IPS DF 6.9 (cell line): ENCODE measurements at regions not wholly inside any gene's neighbourhood (a gene's known extent, or its start where the extent isn't known, plus 50 kb on each side); places are given as distances from the start of the nearest gene placed in this dataset.

ENCODE experiments used
- DNase-seq: peaks from one replicate; pipeline ENCODE4 v3.0.0-alpha.2; 2013; ENCODE audit warnings: low read depth, low spot score
- H3K27ac ChIP-seq: one replicate; pipeline ENCODE4 v1.5.1; 2013; ENCODE audit warnings: low read length, control low read depth
- H3K27me3 ChIP-seq: 2 replicates; pipeline ENCODE4 v1.6.1; 2013; ENCODE audit warnings: mild to moderate bottlenecking, low read length; ENCODE audit not compliant: control insufficient read depth, insufficient read depth
- H3K36me3 ChIP-seq: 2 replicates; pipeline ENCODE4 v1.6.1; 2013; ENCODE audit warnings: low read length; ENCODE audit not compliant: control insufficient read depth, insufficient read depth
- H3K4me1 ChIP-seq: 2 replicates; pipeline ENCODE4 v1.6.1; 2013; ENCODE audit warnings: low read length; ENCODE audit not compliant: control insufficient read depth, insufficient read depth
- H3K4me3 ChIP-seq: 2 replicates; pipeline ENCODE4 v1.5.1; 2013; ENCODE audit warnings: mild to moderate bottlenecking, low read length
- H3K9me3 ChIP-seq: 2 replicates; pipeline ENCODE4 v1.6.1; 2013; ENCODE audit warnings: low read length, inconsistent platforms; ENCODE audit not compliant: control insufficient read depth, insufficient read depth
- WGBS: extraction: QIAGEN DNeasy Blood & Tissue Kit; methylation state at CpG from one replicate; pipeline ENCODE4 v1.1.7; 2013; ENCODE audit warnings: mixed read lengths, missing lambda C conversion rate; ENCODE audit not compliant: insufficient read length, insufficient coverage; 5-methylcytosine and 5-hydroxymethylcytosine counted together

- Histone ChIP-seq H3K4me3 (no peak overlapping the region), H3K27me3 (no peaks in the 10 kb centered on the region), H3K36me3 (no peaks in the 10 kb centered on the region), H3K27ac (no peak overlapping the region), H3K4me1 (0 out of 2 replicates have a peak, but pooled peaks cover 1% of the 10 kb centered on the region), H3K9me3 (no peaks in the 10 kb centered on the region)
- DNase-seq, result no peak
- no CpG with 5 or more reads among the region's 23 CpGs for WGBS
Observed at GRCh38 chr15:77548589-77549557, 83.8 kb downstream of the LINGO1 start.

- no peak for DNase-seq
- H3K36me3 ChIP-seq, result no peaks in the 10 kb centered on the region
- H3K9me3 ChIP-seq, result no peaks in the 10 kb centered on the region
- H3K27me3 ChIP-seq, result no peaks in the 10 kb centered on the region
- H3K27ac ChIP-seq, result no peak overlapping the region
- no CpG with 5 or more reads among the region's 19 CpGs for WGBS
- H3K4me1 ChIP-seq, result 0 out of 2 replicates have a peak, but pooled peaks cover 1% of the 10 kb centered on the region
- H3K4me3 ChIP-seq, result no peak overlapping the region
Observed at GRCh38 chr15:77547801-77548588, 84.7 kb downstream of the LINGO1 start.

- no CpG with 5 or more reads among the region's 1 CpG for WGBS
- no peak for DNase-seq
- Histone ChIP-seq H3K27me3 (no peaks in the 10 kb centered on the region), H3K4me3 (no peak overlapping the region), H3K9me3 (no peaks in the 10 kb centered on the region), H3K27ac (no peak overlapping the region), H3K36me3 (no peaks in the 10 kb centered on the region), H3K4me1 (0 out of 2 replicates have a peak, but pooled peaks cover 1% of the 10 kb centered on the region)
Observed at GRCh38 chr15:77546870-77547269, 85.8 kb downstream of the LINGO1 start.

- Histone ChIP-seq H3K27me3 (no peaks in the 10 kb centered on the region), H3K27ac (no peak overlapping the region), H3K36me3 (no peaks in the 10 kb centered on the region), H3K4me3 (no peak overlapping the region), H3K4me1 (peaks cover 1% of the 10 kb centered on the region; the same call in 1 of the 2 replicates), H3K9me3 (no peaks in the 10 kb centered on the region)
- no CpG with 5 or more reads among the region's 4 CpGs for WGBS
- no peak for DNase-seq
Observed at GRCh38 chr15:77546050-77546501, 86.6 kb downstream of the LINGO1 start.

GRCh38 chr15:77545058-77545457, 87.7 kb downstream of the LINGO1 start:
- Histone ChIP-seq H3K36me3 (no peaks in the 10 kb centered on the region), H3K27me3 (no peaks in the 10 kb centered on the region), H3K9me3 (no peaks in the 10 kb centered on the region), H3K4me3 (no peak overlapping the region), H3K27ac (no peak overlapping the region), H3K4me1 (peaks cover 1% of the 10 kb centered on the region; the same call in 1 of the 2 replicates)
- no CpG with 5 or more reads among the region's 6 CpGs for WGBS
- no peak for DNase-seq

- Histone ChIP-seq H3K27ac (no peak overlapping the region), H3K9me3 (no peaks in the 10 kb centered on the region), H3K4me1 (peaks cover 1% of the 10 kb centered on the region; the same call in 1 of the 2 replicates), H3K4me3 (no peak overlapping the region), H3K36me3 (no peaks in the 10 kb centered on the region), H3K27me3 (no peaks in the 10 kb centered on the region)
- DNase-seq, result no peak
- no CpG with 5 or more reads among the region's 8 CpGs for WGBS
Observed at GRCh38 chr15:77544162-77544561, 88.5 kb downstream of the LINGO1 start.

- Histone ChIP-seq H3K36me3 (no peaks in the 10 kb centered on the region), H3K4me3 (no peak overlapping the region), H3K27me3 (no peaks in the 10 kb centered on the region), H3K9me3 (no peaks in the 10 kb centered on the region), H3K27ac (no peak overlapping the region), H3K4me1 (no peaks in the 10 kb centered on the region; the same call in 1 of the 2 replicates)
- DNase-seq, result peak; percentile 84
- WGBS, result no CpG with 5 or more reads among the region's 32 CpGs
Observed at GRCh38 chr15:77543159-77543882, 89.4 kb downstream of the LINGO1 start.

GRCh38 chr15:77542491-77543001, 90.2 kb downstream of the LINGO1 start:
- Histone ChIP-seq H3K9me3 (no peaks in the 10 kb centered on the region), H3K4me3 (no peak overlapping the region), H3K4me1 (peaks cover 3% of the 10 kb centered on the region), H3K27me3 (no peaks in the 10 kb centered on the region), H3K27ac (no peak overlapping the region), H3K36me3 (no peaks in the 10 kb centered on the region)
- no peak for DNase-seq
- no CpG with 5 or more reads among the region's 16 CpGs for WGBS

- no peak for DNase-seq
- no peak overlapping the region for H3K4me3 ChIP-seq
Observed at GRCh38 chr15:77541421-77542181, 91.1 kb downstream of the LINGO1 start.

More at GRCh38 chr15:77541421-77542181, 91.1 kb downstream of the LINGO1 start:
- Histone ChIP-seq H3K27me3 (no peaks in the 10 kb centered on the region), H3K27ac (no peak overlapping the region), H3K36me3 (no peaks in the 10 kb centered on the region), H3K9me3 (no peaks in the 10 kb centered on the region), H3K4me1 (peaks cover 6% of the 10 kb centered on the region)
- no CpG with 5 or more reads among the region's 13 CpGs for whole genome bisulfite sequencing
